ENCODE measurements at regions not wholly inside any gene's neighbourhood (a gene's known extent, or its start where the extent isn't known, plus 50 kb on each side); places are given as distances from the start of the nearest gene placed in this dataset.

- TF ChIP-seq POLR2AphosphoS5 (IDR thresholded peaks at IDR 0.05) (no peak), POLR2A (IDR thresholded peaks at IDR 0.05) (no peak), EP300 (IDR thresholded peaks at IDR 0.05) (no peak)
- TF ChIP-seq, protein P1, sequence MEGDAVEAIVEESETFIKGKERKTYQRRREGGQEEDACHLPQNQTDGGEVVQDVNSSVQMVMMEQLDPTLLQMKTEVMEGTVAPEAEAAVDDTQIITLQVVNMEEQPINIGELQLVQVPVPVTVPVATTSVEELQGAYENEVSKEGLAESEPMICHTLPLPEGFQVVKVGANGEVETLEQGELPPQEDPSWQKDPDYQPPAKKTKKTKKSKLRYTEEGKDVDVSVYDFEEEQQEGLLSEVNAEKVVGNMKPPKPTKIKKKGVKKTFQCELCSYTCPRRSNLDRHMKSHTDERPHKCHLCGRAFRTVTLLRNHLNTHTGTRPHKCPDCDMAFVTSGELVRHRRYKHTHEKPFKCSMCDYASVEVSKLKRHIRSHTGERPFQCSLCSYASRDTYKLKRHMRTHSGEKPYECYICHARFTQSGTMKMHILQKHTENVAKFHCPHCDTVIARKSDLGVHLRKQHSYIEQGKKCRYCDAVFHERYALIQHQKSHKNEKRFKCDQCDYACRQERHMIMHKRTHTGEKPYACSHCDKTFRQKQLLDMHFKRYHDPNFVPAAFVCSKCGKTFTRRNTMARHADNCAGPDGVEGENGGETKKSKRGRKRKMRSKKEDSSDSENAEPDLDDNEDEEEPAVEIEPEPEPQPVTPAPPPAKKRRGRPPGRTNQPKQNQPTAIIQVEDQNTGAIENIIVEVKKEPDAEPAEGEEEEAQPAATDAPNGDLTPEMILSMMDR (IDR thresholded peaks at IDR 0.05): no peak
These were observed 446.2 kb upstream of the ALCAM start for GRCh38 chr3:104920512-104920911.

Data from sigmoid colon (tissue), 4 donors.